BE2C (cell line): ENCODE measurements at regions not wholly inside any gene's neighbourhood (a gene's known extent, or its start where the extent isn't known, plus 50 kb on each side); places are given as distances from the start of the nearest gene placed in this dataset.

Experiments
- DNase-seq: peaks from one replicate; pipeline ENCODE4 v3.0.0-alpha.2; 2020
- H3K27me3 ChIP-seq: fragments of 250-450 bp; sonication (Bioruptor Pico); 2 replicates; pipeline ENCODE4 v1.5.1; 2020; ENCODE audit warnings: mild to moderate bottlenecking
- H3K36me3 ChIP-seq: fragments of 250-450 bp; sonication (Bioruptor Pico); 2 replicates; pipeline ENCODE4 v1.5.1; 2020; ENCODE audit warnings: mild to moderate bottlenecking
- H3K4me1 ChIP-seq: fragments of 250-450 bp; sonication (Bioruptor Pico); 2 replicates; pipeline ENCODE4 v1.5.1; 2020
- H3K4me3 ChIP-seq: 2 replicates; pipeline ENCODE4 v1.5.1; 2011; ENCODE audit warnings: low read depth, low read length
- H3K9me3 ChIP-seq: fragments of 250-450 bp; sonication (Bioruptor Pico); 2 replicates; pipeline ENCODE4 v1.5.1; 2020
- TF ChIP-seq, protein P1 (sequence below): IDR thresholded peaks from 2 replicates; pipeline ENCODE4 v1.5.1; 2012; ENCODE audit warnings: mild to moderate bottlenecking, low read depth, low read length

DNA sequence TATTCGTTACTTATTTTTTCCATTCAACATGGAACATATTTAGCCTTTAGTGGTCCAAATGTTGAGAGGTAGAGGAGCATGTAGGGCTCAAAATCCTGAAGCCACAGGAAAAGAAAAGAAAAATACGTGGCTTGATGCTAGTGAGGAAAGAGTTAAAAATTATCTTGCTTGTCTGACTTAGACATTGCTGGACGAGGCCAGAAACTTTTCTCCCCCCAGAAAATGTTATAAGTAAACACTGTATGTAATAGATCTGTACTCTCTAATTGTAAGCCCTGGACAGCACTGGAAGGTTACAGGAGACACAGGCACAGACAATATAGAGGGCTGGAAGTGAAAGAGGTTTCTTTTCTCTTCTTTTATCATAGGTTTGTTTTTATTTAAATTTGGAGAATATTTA lies 165.6 kb downstream of the ZFP64 start:
- H3K4me3 ChIP-seq: no peak overlapping the region
- DNase-seq: no peak
- TF ChIP-seq, protein P1, sequence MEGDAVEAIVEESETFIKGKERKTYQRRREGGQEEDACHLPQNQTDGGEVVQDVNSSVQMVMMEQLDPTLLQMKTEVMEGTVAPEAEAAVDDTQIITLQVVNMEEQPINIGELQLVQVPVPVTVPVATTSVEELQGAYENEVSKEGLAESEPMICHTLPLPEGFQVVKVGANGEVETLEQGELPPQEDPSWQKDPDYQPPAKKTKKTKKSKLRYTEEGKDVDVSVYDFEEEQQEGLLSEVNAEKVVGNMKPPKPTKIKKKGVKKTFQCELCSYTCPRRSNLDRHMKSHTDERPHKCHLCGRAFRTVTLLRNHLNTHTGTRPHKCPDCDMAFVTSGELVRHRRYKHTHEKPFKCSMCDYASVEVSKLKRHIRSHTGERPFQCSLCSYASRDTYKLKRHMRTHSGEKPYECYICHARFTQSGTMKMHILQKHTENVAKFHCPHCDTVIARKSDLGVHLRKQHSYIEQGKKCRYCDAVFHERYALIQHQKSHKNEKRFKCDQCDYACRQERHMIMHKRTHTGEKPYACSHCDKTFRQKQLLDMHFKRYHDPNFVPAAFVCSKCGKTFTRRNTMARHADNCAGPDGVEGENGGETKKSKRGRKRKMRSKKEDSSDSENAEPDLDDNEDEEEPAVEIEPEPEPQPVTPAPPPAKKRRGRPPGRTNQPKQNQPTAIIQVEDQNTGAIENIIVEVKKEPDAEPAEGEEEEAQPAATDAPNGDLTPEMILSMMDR: no peak
- no peaks in the 10 kb centered on the region for H3K9me3 ChIP-seq
- H3K4me1 ChIP-seq: no peaks in the 10 kb centered on the region
- H3K36me3 ChIP-seq: no peaks in the 10 kb centered on the region
- no peaks in the 10 kb centered on the region for H3K27me3 ChIP-seq

DNA sequence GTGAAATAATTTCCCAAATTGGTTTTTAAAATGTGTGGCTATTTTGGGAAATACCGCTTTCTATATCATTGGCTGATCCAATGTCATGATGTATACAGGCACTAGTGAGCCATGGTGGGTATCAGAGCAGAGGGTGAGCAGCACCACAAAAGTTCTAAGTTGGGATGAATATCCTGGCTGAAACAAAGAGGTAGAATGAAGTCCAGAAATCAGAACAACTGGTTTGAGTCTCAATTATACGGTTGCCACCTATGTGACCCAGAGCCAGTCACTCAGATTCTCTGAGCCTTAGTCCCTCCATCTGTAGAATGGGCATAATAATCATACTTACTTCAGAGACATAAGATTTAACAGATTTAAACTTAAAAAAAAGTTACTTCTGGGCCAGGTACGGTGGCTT lies 172.3 kb downstream of the ZFP64 start:
- Histone ChIP-seq H3K36me3 (no peaks in the 10 kb centered on the region), H3K9me3 (no peaks in the 10 kb centered on the region)
- TF ChIP-seq, protein P1: no peak

DNA sequence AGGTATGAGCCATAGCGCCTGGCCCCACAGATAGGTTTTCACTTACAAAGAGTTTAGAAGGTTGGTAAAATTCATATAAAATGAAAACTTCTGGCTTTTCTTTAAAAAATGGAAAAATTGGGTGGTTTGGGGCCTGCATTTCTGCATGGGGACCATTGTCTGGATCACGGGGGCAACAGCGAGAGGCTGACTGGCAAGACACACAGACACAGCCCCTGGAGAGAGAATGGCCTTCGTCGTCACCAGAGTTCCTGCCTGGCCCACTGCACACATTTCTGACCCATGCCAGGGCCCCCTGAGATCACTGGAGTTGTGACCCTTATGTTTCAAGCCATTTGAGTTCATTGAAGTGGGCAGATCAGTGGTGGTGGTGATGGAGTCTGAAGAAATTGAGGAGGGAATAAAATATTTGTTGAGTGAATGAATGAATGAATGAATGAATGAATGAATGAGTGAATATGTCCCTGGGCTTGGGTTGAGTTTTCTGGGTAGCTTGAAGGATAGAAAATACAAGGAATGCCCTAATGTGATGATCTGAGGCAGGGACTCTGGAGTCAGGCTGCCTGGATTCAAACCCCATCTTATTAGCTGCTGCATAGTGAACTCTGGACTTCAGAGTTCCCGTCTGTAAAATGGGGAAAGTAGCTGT lies 173.8 kb downstream of the ZFP64 start:
- H3K27me3 ChIP-seq: no peaks in the 10 kb centered on the region
- TF ChIP-seq, protein P1: no peak

More for the DNA sequence above, 172.3 kb downstream of the ZFP64 start:
- DNase-seq: no peak
- H3K27me3 ChIP-seq: no peaks in the 10 kb centered on the region
- no peak overlapping the region for H3K4me3 ChIP-seq
- no peaks in the 10 kb centered on the region for H3K4me1 ChIP-seq

DNA sequence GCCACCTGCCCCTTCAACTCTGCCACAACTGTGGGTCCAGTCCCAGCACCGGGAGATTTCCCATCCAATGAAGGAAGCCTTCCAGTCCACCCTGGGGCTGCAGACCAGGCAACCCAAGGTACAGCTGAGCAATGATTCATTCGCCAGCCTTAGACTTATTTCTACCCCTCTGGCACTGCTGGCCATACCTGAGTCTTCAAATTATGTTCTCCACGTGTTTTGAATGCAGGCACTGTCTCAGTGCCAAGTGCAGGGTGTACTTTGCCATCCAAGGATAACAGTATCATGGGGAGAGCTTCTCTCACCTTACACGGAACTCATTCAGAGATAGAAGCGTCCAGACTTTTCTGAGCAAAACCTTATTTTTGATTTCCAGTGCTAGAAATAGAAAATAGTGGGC lies 175.6 kb downstream of the ZFP64 start:
- no peak for DNase-seq
- H3K4me1 ChIP-seq: no peaks in the 10 kb centered on the region
- H3K27me3 ChIP-seq: no peaks in the 10 kb centered on the region
- no peaks in the 10 kb centered on the region for H3K9me3 ChIP-seq
- no peak overlapping the region for H3K4me3 ChIP-seq
- no peaks in the 10 kb centered on the region for H3K36me3 ChIP-seq
- TF ChIP-seq, protein P1: no peak

More for the DNA sequence above, 173.8 kb downstream of the ZFP64 start:
- Histone ChIP-seq H3K9me3 (no peaks in the 10 kb centered on the region), H3K36me3 (no peaks in the 10 kb centered on the region), H3K4me1 (no peaks in the 10 kb centered on the region), H3K4me3 (no peak overlapping the region)
- no peak for DNase-seq

DNA sequence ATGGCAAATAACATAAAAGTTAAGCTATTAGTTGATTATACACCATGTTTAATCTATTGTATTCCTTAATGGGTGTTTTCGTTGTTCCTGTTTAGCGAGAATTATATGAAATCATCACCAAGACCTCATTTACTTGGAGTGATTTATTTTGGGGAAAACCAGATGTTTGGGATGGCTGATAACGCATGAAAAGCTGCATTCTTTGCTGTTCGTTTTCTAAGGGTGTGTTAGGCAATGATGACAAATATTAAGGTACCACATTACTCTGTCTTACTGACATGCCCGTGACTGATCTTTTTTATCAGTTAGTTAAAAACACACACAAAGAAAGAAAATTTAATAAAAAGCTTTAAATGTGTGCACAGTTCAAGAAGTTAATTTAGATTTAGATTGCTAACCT lies 176.4 kb downstream of the ZFP64 start:
- no peaks in the 10 kb centered on the region for H3K4me1 ChIP-seq

DNA sequence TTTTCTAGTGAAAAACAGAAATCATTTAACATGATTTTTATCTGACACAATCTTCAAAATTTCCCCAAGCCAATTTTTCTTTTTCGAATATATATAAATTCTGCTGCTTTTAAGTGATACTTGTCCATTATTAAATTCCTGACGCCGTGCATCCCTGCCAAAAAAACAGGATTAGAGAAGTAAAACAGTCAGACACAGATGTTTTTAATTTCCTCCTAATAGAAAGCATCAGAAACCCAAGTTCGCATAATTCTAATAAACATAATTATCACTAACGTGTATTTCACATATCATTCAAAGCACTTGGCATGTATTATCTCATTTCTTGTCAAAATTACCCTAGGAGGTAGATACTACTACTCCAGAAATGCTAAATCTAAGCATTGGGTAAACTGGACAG lies 179.5 kb downstream of the ZFP64 start:
- TF ChIP-seq, protein P1: no peak
- Histone ChIP-seq H3K27me3 (no peaks in the 10 kb centered on the region), H3K36me3 (no peaks in the 10 kb centered on the region), H3K4me1 (no peaks in the 10 kb centered on the region), H3K4me3 (no peak overlapping the region), H3K9me3 (no peaks in the 10 kb centered on the region)
- no peak for DNase-seq

More for the DNA sequence above, 176.4 kb downstream of the ZFP64 start:
- DNase-seq: no peak
- no peaks in the 10 kb centered on the region for H3K36me3 ChIP-seq
- TF ChIP-seq, protein P1: no peak
- H3K9me3 ChIP-seq: no peaks in the 10 kb centered on the region
- H3K4me3 ChIP-seq: no peak overlapping the region
- no peaks in the 10 kb centered on the region for H3K27me3 ChIP-seq
